HG03060 (cell line): ENCODE measurements at regions not wholly inside any gene's neighbourhood (a gene's known extent, or its start where the extent isn't known, plus 50 kb on each side); places are given as distances from the start of the nearest gene placed in this dataset.
"Not testable (repeated sequence)": the region's sequence is repeated elsewhere in the genome, so short reads cannot be mapped to it uniquely, and the experiment has no call there.

Source experiments
- ATAC-seq: cut with Tn5 transposase; IDR thresholded peaks from one replicate; pipeline ENCODE4 v1.9.1; 2021; ENCODE audit warnings: low read depth, moderate number of reproducible peaks; ENCODE audit not compliant: unreplicated experiment

DNA sequence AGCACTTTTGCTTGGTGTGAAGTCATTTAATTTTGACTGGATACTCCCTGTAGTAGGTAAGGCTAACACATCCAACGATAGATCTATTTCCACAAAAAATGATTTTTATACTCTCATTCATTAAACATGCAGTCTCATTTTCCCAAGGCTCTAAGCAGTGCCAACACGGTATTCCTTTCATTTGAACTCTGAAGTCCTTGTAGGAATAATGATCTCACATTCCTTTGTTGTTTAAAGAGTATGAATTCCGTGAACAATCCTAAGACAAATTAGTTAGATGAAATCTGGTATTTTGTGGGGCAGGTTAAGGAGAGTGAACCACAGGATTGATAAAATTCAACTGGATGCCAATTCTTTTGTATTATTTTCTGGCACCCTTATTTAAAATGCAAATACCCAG, 66.6 kb downstream of the LACC1 start:
- ATAC-seq, result no peak

- no peak for ATAC-seq
Measured at GRCh38 chr13:43947897-43948458, 68.3 kb downstream of the LACC1 start.

DNA sequence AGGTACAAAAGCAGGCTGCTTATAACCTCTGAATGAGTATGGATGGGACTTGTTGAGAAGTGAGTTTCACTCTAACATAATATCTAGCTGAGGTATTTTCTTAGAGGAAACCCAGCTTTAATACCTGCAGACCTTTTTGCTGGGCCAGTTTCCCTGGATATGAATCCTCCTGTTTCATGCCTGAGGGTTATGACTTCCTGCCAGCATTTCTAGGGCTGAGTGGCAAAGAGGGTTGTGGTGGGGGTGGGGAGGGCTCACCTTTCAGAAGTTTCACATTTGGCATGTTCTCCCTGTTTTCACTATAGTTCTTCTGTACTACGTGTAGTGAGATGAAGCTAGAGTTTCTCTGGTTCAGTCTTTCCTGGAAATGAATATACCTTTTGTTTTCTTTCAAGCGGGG, 73.7 kb downstream of the LACC1 start:
- no peak for ATAC-seq

DNA sequence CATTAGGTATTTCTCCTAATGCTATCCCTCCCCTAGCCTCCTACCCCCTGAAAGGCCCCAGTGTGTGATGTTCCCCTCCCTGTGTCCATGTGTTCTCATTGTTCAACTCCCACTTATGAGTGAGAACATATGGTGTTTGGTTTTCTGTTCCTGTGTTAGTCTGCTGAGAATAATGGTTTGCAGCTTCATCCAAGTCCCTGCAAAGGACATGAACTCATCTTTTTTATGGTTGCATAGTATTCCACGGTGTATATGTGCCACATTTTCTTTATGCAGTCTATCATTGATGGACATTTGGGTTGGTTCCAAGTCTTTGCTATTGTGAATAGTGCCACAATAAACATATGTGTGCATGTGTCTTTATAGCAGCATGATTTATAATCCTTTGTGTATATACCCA, 77.3 kb downstream of the LACC1 start:
- ATAC-seq, result not testable (repeated sequence)

DNA sequence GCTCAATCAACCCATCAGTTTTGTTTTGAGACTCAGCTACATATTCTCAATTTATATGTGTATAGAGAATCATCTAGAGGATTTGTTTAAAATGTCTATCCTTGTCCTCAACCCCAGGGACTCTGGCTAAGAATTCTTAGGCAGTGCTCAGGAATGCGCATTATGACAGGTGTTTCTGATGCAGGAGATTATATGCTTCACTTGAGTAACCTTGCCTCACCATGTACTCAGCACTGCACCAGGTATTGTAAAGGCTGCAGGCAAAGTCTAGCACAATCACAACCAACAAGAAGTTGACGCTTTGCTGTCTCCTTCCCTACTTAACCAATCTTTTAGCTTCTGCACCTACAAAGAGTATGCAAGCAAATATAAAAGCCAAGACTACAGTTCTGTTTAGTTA, 79.6 kb downstream of the LACC1 start:
- ATAC-seq, result no peak

DNA sequence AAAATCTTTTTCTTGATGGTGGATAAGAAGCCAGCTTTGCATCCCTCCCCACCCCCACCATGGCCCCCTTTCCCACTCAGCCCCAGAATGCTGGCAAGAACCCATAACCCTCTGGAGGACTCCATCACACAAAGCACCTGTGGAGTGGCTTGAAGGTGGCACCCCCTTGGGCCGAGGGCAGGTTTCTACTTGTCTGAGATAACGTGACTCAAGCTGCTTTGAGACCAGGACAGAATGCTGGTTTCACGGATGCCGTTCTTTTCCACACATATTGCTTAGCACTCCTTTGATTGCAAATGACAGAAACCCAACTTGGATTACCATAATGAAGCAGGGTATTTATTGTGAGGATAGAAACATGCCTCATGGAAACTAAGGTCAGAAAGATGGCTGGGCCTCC, 82.2 kb downstream of the LACC1 start:
- no peak for ATAC-seq

GRCh38 chr13:43963726-43964125, 84.0 kb downstream of the LACC1 start:
- ATAC-seq, result no peak

DNA sequence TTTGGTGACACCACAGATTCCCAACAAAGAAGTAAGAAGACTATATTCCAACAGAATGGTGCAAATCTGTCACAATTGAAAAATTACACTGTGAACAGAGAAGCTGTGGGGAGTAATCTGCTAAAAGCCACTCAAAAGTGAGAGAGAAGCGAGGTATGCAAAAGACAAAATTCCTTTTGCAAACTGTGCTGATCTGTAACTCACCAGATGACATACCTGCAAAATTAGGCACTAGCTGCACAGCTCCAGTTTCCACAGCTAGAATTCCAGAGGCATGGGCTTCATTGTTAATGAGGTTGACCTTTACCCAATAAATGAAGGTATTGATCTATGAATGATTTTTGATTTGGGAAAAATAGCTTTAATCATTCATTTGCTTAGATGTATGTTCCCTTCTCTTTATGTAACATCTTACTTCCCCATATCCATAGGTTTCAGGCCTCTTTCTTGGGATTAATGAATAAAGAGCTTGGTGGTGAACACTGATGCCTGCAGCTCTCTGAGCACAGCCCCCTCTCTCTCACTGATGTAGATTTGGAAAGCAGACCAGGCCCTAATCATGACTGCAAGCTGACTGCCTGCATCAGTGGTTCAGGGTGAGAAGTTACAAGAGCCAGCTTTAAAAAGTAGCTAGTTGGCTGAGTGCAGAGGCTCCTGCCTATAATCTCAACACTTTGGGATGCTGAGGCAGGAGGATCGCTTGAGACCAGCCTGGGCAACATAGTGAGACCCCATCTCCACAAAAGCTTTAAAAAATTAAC, 85.2 kb downstream of the LACC1 start:
- ATAC-seq, result no peak

- no peak for ATAC-seq
Measured at GRCh38 chr13:43965459-43965845, 85.7 kb downstream of the LACC1 start.

- not testable (repeated sequence) for ATAC-seq
Measured at GRCh38 chr13:43968251-43968942, 88.7 kb downstream of the LACC1 start.

DNA sequence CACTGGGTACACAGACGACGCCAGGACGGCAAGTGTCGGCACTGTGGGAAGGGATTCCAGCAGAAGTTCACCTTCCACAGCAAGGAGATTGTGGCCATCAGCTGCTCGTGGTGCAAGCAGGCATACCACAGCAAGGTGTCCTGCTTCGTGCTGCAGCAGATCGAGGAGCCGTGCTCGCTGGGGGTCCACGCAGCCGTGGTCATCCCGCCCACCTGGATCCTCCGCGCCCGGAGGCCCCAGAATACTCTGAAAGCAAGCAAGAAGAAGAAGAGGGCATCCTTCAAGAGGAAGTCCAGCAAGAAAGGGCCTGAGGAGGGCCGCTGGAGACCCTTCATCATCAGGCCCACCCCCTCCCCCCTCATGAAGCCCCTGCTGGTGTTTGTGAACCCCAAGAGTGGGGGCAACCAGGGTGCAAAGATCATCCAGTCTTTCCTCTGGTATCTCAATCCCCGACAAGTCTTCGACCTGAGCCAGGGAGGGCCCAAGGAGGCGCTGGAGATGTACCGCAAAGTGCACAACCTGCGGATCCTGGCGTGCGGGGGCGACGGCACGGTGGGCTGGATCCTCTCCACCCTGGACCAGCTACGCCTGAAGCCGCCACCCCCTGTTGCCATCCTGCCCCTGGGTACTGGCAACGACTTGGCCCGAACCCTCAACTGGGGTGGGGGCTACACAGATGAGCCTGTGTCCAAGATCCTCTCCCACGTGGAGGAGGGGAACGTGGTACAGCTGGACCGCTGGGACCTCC, 89.4 kb downstream of the LACC1 start:
- not testable (repeated sequence) for ATAC-seq

- ATAC-seq, result not testable (repeated sequence)
Measured at GRCh38 chr13:43969919-43970318, 90.2 kb downstream of the LACC1 start.

DNA sequence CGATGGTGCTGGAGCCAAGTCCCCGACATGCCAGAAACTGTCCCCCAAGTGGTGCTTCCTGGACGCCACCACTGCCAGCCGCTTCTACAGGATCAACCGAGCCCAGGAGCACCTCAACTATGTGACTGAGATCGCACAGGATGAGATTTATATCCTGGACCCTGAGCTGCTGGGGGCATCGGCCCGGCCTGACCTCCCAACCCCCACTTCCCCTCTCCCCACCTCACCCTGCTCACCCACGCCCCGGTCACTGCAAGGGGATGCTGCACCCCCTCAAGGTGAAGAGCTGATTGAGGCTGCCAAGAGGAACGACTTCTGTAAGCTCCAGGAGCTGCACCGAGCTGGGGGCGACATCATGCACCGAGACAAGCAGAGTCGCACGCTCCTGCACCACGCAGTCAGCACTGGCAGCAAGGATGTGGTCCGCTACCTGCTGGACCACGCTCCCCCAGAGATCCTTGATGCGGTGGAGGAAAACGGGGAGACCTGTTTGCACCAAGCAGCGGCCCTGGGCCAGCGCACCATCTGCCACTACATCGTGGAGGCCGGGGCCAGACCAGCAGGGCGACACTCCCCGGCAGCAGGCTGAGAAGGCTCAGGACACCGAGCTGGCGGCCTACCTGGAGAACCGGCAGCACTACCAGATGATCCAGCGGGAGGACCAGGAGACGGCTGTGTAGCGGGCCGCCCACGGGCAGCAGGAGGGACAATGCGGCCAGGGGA, 91.0 kb downstream of the LACC1 start:
- not testable (repeated sequence) for ATAC-seq

DNA sequence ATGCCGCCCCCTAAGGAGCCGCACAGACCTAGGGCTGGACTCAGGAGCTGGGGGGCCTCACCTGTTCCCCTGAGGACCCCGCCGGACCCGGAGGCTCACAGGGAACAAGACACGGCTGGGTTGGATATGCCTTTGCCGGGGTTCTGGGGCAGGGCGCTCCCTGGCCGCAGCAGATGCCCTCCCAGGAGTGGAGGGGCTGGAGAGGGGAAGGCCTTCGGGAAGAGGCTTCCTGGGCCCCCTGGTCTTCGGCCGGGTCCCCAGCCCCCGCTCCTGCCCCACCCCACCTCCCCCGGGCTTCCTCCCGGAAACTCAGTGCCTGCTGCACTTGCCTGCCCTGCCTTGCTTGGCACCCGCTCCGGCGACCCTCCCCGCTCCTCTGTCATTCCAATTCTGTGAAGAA, 91.6 kb downstream of the LACC1 start:
- ATAC-seq, result not testable (repeated sequence)

- no peak for ATAC-seq
Measured at GRCh38 chr13:43977911-43978310, 98.2 kb downstream of the LACC1 start.

GRCh38 chr13:43978688-43979087, 99.0 kb downstream of the LACC1 start:
- ATAC-seq, result no peak

GRCh38 chr13:43979492-43979891, 99.8 kb downstream of the LACC1 start:
- no peak for ATAC-seq

GRCh38 chr13:43980587-43980986, 100.9 kb downstream of the LACC1 start:
- ATAC-seq, result no peak

DNA sequence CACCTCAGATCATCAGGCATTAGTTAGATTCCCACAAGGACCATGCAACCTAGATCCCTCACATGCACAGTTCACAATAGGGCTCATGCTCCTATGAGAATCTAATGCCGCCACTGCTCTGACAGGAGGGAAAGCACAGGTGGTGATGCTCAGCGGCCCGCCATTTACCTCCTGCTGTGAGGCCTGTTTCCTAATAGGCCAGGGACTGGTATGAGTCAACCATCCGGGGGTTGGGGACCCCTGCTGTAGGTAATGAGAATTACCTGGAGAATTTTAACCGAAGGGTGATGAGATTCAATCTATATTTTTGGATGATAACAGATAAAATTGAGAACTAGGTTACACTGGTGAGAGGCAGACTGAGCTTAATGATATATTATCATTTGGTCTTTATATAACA, 101.4 kb downstream of the LACC1 start:
- ATAC-seq, result no peak

GRCh38 chr13:43981512-43982301, 102.0 kb downstream of the LACC1 start:
- ATAC-seq, result no peak
